HG02759 (cell line): ENCODE measurements at regions not wholly inside any gene's neighbourhood (a gene's known extent, or its start where the extent isn't known, plus 50 kb on each side); places are given as distances from the start of the nearest gene placed in this dataset.

ENCODE experiments used
- ATAC-seq: cut with Tn5 transposase; IDR thresholded peaks from one replicate; pipeline ENCODE4 v1.9.1; 2021; ENCODE audit warnings: mild to moderate bottlenecking, moderate library complexity; ENCODE audit not compliant: unreplicated experiment

DNA sequence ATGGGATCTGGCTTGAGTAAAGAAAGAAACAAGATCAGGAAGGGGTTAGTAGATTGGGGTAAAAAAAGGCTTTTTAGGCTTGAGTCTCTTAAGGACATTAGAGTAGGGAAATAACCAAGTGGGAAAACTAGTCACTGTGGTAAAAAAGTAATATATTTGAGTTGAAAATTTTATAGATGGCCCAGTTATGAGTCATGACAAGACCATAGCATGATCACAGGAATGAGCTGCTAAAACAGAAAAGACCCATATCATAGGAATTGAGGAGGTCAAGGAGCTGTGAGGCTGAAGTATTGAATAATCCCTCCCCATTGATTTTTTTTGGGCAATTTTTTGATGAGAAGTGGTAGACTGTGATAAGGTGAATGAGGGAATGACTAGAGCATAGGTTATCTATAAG lies 69.2 kb upstream of the TBC1D5 start:
- no peak for ATAC-seq

- ATAC-seq, result no peak
These were observed 68.3 kb upstream of the TBC1D5 start for GRCh38 chr3:17810759-17811158.

DNA sequence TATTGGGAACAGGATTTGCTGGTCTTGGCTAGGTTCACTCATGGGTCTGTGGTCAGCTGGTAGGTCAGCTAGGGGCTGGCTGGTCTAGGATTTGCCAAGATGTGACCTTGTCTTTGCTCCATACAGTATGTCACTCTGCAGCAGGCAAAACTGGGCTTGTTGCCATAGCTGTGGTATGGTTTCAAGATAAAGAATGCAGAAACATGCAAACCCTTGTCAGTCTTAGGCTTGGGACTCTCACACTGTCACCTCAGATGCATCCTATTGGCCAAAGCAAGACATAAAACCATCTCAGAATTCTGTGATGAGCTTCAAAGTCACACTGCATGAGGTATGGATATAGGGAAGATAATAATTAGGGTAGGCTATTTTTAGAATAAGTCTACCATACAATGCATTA lies 66.6 kb upstream of the TBC1D5 start:
- no peak for ATAC-seq

- no peak for ATAC-seq
These were observed 64.4 kb upstream of the TBC1D5 start for GRCh38 chr3:17806876-17807275.

DNA sequence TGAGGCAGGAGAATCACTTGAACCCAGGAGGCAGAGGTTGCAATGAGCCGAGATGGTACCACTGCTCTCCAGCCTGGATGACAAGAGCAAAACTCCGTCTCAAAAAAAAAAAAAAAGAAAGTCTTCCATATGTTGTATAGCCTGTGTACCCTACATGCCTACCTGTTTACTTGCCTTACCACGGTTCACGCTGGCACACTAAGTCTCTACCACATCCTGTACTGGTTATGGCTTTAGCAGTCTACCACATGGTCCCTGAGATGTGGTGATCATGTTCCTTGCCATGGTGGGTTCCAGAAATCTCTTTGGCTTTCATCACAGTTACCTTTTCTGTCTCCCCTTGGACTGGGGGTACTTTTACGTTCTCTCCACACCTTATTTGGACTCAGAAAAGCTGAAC lies 63.8 kb upstream of the TBC1D5 start:
- no peak for ATAC-seq

- ATAC-seq, result no peak
These were observed 63.1 kb upstream of the TBC1D5 start for GRCh38 chr3:17805461-17805940.

DNA sequence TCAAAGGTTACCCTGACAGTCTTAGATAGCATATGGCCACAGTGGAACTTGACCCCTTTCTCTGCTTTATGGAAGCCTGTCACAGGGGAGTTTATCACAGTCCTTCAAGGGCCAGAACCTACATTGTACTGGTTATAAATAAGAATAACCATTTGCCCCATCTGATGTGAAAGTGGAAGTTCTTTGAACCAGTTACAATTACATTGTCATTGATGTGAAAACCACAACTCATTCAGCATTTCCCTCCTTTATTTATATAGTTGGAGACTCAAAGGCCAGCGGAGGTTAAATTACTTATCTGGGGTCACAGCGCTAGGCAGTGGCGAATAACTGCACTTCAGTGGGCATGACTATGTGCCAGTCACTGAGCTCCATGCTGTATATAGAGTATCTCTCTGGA lies 60.5 kb upstream of the TBC1D5 start:
- peak; percentile 59 for ATAC-seq

DNA sequence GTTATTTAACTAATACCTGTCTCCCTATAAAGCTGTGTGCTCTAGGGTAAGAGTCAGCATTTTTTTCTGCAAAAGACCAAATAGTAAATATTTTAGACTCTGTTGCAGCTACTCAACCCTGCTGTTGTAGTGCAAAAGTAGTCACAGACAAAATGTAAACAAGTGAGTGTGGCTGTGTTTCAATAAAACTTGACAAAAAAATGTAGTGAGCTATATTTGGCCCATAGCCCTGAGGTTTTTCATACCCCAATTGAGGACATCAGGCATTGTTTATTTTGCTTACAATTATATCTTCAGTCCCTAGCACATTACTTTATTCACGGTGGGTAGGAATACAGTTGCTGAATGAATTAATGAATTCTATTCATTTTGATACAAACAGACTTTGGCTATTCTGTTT lies 58.7 kb upstream of the TBC1D5 start:
- ATAC-seq, result no peak

GRCh38 chr3:17800232-17800631 lies 57.8 kb upstream of the TBC1D5 start:
- ATAC-seq, result no peak

DNA sequence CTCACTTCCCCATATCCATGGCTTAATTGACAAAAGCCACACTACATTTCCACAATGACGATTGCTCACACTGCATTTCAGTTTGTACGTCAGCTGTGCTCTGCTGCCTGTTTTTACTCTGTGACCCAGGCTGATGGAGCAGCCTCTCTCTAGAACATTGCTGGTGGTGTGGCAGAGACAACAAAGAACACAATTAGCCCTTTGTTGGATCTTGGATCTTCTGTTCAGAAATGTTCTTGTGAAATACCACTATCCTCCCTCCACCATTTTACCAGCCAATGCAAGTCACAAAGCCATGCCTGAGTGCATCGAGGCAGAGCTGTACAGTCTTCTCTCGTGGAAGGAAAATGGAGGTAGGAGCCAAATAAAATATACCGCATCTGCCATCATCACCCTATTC lies 56.9 kb upstream of the TBC1D5 start:
- no peak for ATAC-seq

- no peak for ATAC-seq
These were observed 55.6 kb upstream of the TBC1D5 start for GRCh38 chr3:17798000-17798399.

DNA sequence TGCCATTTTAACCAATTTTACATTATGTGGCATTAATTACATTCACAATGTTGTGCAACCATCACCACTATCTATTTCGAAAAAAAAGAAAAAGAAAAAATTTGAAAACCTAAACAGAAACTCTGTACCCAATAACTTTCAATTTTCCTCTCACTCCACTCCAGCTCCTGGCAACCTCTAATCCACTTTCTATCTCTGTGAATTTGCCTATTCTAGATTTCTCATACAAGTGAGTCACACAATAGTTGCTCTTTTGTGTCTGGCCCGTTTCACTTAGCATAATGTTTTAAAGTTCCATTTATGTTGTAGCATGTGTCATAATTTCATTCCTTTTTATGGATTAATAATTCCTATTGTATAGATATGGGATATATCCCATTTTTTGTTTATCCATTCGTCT lies 53.3 kb upstream of the TBC1D5 start:
- ATAC-seq, result no peak

DNA sequence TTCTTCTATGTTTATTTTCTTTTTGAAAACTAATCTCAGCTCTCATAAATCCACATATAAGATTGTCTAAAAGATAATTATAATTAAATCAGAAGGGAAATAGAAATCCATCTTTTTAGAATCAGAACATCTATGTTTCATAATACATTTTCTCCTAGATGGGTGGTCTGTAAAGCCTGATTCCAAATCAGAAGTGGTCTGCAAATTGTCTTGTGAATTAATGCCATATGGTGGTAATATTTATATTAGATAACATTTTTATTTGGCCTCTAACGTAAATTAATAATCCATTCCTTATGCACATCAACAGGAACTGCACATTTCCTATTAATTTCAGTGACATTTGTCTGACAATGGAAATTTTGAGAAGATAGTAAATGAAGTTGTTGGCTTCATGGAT lies 52.8 kb upstream of the TBC1D5 start:
- ATAC-seq, result no peak

DNA sequence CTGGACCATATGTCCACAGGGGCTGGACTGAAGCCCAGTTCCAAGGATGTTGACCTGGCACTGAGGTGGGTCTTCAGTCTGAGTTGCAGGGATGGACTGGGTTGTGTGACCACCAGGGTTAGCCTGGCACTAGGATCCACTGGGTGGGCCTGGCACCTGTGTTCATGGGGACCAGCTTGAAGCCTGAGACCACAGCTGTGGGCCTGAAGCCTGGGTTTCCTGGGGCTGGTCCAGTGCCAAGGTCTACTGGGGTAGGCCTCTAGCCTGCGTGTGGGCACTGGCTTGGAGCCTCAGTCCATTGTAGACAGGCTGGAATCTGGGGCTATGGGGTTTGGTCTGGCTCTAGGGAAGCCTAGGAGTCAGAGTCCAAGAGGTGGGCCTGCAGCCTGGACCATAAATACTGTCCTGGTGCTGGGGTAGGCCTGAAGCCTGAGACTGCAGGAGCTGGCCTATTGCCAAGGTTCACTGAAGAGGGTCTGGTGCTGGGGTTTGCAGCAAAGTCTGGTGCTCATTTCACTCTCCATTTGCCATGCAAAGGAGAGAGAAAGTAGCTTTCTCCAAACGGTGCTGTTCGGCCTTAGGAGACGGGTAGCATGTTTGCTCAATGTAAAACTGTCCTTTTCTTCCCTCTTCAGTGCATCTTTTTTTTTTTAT lies 51.2 kb upstream of the TBC1D5 start:
- no peak for ATAC-seq
